Adrenal gland (tissue), 5 donors: ENCODE measurements at regions not wholly inside any gene's neighbourhood (a gene's known extent, or its start where the extent isn't known, plus 50 kb on each side); places are given as distances from the start of the nearest gene placed in this dataset.

Experiments
- CTCF ChIP-seq, 6 experiments: fragments of 450-650 bp in 4 of 6; fragments of 200-600 bp in 2 of 6; sonication (generic) in 1 of 6; IDR thresholded peaks; 1 replicate in 5 of 6; 2 replicates in 1 of 6; pipeline versions ENCODE4 v1.5.1 to v1.8.0; 2016 to 2021; ENCODE audit warnings: antibody characterized with exemption in 6 of 6, mild to moderate bottlenecking in 2 of 6, moderate library complexity in 1 of 6
- POLR2A ChIP-seq, 2 donors: fragments of 450-650 bp; IDR thresholded peaks; one replicate each; pipeline ENCODE4 v1.6.1; 2017; ENCODE audit warnings: antibody characterized with exemption in 2 of 2, mild to moderate bottlenecking in 2 of 2, moderate library complexity in 1 of 2
- donor health status: DM: no; HTN: no; CAD: no.

GRCh38 chr9:86713970-86714369, 233.3 kb downstream of the GAS1 start:
- TF ChIP-seq POLR2A (IDR thresholded peaks at IDR 0.05) (no peak), CTCF (IDR thresholded peaks at IDR 0.05) (no peak)
